GM19455 (cell line): ENCODE measurements at regions not wholly inside any gene's neighbourhood (a gene's known extent, or its start where the extent isn't known, plus 50 kb on each side); places are given as distances from the start of the nearest gene placed in this dataset.

Source experiments
- ATAC-seq: cut with Tn5 transposase; IDR thresholded peaks from one replicate; pipeline ENCODE4 v1.9.1; 2021; ENCODE audit not compliant: unreplicated experiment

DNA sequence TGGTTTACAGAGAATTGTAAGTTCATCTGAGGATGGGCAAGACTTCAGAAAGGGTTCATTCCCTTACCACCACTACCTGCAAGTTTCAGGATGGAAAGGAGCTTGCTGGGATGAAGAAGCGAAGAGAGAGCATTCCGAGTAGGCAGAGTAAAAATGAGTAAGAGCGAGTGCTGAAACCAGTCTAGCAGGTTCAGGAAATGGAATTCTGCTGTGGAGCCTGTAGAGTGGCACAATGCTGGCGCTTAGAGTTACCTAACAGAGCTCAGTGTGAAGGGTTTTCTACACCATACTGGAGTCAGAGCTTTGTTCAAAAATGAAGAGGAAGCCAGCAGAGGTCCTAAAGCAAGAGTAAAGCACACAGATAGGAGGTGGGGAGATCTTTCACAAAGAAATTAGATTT lies 179.2 kb upstream of the ZC3H12C start:
- no peak for ATAC-seq

DNA sequence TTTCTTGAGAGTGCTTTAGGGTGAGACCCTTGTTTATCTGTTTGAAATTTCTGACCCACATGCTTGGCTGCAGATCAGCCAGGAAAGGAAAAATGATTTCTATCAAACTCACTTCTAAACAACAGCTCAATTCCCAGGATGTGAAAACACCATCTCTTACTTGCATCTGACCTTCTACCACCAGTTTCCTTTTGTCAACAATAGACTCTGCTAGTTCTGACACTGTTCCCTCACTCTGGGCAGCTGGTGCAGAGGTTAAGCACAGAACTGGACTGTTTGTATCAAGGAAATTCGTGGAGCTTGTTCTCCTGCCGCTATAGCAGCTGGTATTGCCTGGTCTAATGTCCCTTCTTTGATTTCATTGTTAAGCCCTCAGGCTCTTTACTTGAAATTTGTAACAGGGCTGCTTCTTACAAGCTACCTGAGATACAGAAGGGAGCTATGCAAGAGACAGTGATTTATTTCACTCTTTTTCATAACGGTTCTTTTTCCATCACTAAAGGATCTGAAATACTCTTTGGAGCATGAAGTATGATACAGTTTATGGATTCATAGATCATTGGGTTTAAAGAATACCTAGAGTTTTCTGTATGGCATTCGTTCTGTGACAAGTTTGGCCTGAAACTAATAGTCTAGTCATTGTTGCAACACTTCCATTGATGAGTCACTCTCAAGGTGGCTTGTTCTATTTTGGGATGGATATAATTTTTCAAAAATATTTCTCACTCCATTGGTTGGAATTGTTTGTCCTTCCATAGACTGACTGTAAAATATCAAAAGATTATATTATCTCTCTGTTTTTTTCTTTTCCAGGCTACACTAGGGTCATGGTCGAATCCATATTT lies 178.2 kb upstream of the ZC3H12C start:
- no peak for ATAC-seq

DNA sequence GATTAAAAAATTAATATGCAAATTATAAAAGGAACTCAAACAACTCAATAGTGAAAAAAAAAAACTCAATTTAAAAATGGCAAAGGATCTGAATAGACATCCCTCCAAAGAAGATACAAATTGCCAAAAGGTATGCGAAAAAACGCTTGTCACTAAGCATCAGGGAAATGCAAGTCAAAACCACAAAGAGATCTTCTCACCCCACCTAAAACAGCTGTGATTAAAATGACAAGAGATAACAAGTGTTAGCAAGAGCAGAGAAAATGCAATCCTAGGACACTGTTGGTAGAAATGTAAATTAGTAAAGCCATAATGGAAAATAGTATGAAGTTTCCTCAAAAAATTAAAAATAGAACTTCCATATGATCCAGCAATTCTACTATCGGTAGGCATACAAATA lies 166.3 kb upstream of the ZC3H12C start:
- ATAC-seq = no peak

DNA sequence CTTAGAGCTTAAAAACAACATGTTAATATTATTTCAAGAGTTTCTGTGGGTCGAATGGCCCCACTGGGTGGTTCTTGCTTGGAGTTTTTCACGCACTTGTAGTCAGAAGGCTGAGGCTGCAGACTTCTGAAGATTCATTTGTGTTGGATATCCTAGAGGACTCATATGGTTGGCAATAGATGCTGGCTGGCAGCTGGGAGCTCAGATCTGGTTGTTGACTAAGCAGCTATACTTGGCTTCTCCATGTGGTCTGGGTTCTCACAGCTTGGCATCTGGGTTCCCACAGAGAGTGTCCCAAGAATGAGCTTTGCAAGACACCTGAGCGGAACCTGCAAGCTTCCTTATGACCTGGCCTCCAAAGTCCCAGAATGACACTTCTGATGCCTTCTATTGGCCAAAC lies 163.9 kb upstream of the ZC3H12C start:
- ATAC-seq = no peak

DNA sequence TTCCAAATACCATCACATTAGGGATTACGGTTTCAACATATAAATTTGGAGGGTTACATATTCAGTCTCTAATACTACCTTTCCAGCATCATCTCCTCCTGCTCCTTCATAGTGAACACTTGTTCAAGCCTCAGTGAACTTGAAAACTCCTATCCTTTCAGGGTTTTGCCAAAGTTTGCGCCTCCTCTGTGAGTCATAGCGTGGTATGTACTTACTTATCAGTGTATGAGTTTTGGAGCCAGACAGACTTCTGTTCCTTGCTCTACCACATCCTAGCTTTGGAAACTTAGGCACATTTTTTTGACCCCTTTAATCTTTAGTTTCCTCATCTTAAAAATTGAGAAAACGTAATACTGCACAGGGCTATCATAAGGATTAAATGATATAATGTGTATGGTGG lies 160.1 kb upstream of the ZC3H12C start:
- ATAC-seq = no peak

DNA sequence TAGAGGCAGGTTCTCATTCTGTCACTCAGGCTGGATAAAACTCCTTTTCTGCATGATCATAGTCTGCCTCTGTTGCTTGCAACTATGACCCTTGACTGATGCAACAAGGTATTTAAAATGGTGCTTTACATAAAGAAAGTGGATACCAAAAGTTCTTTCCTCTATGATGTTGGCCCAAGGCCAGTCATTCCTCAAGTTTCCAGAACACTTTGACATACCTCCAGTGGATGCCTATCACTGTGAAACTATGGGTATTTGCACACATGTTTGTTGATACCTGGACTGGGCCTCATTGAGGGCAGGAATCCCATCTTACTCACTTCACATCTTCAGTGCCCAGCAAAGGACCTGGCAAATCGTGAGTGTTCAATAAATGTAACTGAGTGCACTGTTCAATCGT lies 159.0 kb upstream of the ZC3H12C start:
- ATAC-seq = no peak

DNA sequence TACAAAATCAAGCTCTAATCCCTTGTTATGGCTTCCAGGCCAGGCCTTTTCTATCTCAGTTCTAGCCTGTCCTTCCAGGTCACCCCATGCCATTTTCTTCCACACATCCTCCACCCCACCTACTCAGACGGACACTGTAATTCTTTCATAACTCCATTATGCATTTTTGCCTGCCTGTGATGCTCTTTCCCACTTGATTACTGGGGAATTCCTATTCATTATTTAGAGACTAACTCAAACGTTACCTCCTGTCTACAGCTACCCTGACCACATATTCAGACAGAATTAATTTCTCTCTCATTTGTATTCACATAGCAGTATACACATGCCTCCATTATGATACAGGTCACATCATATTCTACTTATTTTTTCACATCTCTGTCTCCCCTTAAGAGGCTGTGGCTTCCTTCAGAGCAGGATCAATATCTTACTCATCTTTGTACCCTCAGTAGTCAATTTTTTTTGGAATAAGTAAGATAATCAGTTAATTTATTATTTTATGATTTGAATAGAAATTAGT lies 156.5 kb upstream of the ZC3H12C start:
- no peak for ATAC-seq

DNA sequence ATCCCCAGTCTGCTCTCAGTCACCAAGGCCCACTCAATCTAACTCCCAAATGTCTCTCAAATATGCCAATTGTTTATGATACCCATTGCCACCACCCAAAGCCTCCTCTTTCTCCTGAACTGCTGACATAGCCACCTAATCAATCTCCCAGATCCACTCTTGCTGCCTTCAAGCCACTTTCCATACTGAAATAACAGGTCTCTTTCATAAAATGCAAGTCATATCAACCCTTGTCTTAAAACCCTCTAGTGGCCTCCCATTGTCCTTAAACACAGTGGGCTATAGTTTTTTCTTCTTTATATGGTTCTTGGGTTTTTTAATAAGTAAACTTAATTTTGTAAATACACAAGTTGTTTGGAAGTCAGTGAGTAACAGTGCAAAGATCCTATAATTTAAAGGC lies 155.2 kb upstream of the ZC3H12C start:
- ATAC-seq = no peak

DNA sequence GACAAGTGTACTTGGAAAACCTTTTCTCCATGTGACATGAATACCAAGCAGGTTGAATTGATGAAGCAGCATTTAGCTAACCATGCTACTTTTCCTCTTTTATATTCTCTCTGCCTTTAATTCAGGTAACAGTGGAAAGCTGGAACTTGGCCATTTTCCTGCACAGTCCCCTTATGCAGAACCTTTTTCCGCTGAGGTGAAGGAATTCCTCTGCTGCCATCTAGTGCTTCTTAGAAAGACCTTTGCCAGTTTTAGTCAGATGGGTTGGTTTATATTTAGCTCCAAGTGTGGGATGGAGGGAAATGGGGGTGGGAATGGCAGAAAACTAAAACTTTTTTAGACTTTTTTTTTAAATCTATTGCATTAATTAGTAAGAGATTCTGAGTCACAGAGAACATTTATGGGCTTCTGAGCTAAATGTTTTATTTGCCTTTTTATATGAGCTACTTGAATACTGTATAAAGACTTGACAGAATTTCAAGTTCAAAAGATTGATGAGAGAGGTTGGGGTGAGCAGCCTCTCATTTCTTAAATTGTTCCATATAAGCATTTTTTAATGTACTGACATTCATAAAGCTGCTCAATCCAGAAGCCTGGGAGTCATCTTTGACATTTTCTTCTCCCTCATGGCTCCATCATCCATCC lies 153.9 kb upstream of the ZC3H12C start:
- ATAC-seq = no peak

DNA sequence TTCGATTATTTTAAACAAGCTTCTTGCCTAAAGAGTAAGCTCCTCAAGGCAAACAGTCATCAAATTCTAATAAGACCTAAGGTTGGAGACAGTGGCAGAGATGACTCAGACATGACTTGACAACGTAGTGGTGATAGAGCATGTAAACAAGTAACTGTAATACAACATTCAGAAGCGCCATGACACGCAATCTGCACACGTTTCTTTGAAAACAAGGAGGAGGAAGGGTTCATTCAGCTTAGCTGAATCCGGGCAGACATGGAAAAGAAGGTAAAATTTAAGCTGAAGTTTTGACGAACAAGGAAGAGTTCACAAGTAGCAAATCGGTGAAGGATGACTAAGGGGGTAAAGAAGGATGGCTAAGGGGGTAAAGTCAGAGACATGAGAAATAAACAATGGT lies 152.4 kb upstream of the ZC3H12C start:
- no peak for ATAC-seq

DNA sequence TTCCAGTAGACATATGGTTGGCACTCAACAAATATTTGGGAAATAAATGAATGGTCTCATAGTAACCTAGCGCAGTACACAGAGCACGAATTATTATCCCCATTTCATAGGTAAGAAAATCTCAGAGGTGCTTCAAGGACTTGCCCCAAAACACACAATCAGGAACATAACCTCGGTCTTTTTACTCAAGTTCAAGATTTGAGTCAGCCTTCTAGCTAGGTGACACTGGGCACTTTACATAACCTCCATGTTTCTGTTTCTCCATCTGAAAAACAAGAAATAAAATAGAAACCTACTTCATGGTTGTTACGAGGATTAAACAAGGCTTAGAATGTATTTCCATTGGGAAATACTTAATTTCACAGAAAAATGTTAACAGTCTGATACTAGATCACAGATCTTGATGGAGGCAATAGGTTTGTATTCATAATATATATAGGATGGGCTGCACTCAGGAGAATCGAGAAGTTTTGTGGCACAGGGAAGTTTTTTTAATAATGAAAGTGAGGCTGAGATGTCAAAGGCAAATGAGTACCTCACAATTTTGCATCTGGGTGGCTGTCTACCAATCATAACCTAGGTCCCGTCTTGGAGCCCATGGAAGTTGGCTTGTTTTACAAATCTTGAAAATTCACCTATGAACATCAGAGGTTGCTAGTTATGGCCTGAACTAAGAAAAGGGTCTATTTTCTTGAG lies 147.4 kb upstream of the ZC3H12C start:
- peak; percentile 77 for ATAC-seq

DNA sequence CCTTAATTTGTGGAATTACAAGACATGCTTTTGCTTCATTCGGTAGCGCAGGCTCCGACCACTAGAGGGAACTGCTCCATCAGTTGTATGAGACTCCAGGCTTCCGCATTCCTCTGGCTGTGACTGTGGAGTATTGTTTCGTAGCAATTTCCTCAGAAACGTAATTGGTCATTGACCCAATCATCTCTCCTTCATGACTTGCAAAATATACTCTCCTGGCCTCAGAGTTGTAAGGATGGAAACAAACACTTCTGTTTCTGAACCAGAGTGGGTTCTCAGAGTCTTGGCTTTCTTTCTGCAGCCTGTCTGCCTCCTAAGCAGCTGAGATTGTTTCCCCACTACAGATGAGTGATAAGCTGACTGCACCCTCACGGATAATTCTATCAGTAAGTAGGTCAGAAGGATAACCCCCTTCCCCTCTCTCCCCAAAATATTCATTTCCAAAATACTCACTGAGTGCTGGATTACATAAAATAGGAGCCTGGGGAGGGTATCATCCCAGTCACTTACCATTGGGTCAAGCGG lies 146.8 kb upstream of the ZC3H12C start:
- peak; percentile 89 for ATAC-seq

DNA sequence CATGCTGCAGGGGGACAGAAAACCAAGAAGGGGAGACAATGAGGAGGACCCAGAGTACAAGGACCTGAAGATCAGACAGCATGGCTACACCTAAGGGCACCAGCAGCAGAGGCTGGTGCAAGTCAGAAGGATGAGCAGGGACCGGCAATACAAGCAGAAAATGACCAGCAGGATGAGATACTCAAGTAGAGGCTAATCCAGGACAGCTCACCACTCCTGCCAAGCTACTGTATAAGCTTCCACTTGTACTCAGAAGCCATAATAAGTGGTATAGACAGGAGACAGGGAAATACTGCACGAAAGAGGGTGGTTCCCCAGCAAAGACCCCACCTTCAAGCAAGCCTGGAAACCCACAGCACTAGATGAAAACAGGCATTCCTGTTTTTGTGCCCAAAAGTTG lies 138.7 kb upstream of the ZC3H12C start:
- no peak for ATAC-seq

DNA sequence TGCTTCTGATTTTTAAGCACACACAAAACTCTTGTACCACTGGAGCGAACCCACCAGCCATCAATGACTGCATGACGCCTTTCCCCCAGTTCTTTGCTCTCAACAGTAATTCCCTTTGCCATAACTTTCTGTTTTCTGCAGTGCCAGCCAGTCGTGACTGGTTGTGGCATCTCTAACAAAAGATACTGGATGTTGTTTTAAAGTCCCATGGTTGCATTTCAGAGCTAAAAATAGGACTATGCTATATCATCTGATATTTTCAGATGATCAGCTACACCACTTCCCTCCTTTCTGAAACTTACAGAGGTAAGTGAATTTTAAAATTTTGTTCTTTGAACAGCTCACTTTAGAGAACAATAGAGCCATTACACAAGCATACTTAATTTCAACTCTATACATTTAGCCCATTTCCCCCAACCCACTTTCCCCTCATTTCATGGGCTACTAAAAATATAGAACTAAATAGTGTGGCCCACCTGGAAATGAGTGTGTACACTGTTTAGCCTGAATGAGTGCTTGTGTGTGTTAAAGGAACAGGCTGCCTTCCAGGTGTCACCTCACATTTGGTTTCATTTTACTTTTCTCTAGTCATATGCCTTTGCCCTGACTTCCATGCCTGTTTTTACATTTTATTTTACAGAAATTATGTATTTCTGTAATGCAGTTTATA lies 136.9 kb upstream of the ZC3H12C start:
- ATAC-seq = peak; percentile 88

DNA sequence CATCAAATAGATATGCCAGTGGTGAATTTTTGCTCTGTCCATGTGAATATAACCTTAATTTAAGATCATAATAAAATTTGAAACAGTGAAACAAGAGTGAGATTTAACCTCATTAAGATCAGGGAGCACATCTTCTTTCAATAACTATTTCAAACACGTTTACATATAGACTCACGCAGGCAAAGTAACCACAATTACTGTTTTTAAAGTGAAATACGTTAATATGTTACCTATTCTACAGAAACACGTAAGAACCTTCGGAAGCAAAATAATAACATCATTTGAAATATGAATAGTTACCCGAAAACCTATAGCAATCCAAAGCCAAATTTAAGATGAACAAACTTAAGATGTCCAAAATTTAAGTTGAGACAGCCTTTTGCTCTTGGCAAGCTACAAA lies 136.2 kb upstream of the ZC3H12C start:
- ATAC-seq = no peak

DNA sequence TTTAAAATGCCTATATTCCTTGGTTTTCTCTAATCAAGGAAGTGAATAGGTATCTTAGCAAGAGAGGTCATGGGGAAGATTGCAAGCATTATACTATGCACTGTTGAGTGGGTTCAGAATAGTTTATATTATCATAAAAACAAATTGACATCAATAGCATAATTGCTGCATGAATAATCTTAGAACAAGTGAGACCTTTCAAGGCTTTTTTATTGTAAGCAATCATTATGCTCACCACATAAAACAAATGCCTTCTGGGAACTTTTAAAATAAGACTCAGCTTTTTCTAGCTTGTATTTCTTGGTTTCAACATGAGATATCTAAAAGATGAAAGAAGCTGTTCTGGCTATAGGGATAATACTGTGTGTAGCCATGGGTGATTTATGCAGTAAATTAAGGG lies 135.6 kb upstream of the ZC3H12C start:
- ATAC-seq = no peak

DNA sequence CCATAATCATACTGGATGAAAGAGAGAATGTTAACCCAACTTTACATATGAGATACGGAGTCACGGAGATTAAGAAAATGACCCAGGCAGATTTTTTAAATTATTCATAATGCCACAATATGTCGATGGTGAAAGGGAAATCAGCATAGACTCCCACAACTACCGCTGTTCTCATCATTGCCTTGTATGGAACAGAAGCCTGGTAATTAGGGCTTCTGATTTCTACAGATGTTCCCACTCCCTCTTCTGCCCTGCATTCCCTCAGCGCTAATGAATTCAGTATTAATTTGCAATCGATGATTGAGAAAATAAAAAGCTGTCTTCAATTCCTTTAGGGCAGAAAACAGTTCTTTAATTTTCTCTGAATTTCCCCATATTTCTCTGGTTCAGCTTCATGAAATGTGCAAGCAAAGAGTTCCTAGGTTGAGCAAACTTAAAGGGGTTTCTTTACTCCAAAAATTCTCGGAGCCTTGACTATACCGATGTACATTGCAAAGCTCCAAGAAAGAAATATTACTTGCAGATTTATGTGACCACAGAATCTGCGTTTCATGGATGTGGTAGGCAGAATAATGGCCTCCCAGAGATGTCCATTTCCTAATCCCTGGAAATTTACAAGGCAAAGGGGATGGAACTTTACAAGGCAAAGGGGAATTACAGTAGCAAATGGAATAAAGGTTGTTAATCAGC lies 134.9 kb upstream of the ZC3H12C start:
- ATAC-seq = no peak

DNA sequence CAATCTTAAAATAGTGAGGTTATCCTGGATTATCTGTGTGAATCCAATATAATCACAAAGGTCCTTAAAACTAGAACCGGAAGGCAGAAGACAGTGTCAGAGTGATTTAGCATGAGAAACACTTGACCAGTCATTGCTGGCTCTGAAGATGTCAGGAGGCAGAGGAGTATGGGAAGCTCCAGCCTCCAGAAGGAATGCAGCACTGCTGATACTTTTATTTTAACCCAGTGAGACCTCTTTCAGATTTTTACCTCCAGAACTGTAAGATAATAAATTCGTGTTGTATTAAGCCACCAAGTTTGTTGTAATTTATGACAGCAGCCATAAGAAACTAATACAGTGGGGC lies 134.4 kb upstream of the ZC3H12C start:
- ATAC-seq = no peak

DNA sequence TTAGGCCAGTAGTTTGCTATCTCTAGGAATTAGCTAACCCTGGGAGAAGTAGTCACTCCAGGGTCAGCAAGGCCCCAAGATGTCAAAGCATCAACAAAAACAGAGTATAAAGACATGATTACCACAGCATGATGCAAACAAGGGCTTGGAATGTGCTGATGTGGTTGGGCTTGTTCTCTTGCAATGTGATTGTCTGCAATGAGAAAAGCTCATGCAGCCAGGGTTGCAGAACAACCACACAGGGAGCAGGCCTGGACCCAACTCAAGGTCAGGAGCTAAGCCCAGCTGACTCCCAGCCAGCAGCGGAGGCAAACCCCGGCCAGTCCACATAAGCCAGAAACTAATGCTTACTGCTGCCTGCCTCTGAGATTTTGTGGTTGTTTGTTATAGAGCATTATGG lies 132.4 kb upstream of the ZC3H12C start:
- no peak for ATAC-seq

DNA sequence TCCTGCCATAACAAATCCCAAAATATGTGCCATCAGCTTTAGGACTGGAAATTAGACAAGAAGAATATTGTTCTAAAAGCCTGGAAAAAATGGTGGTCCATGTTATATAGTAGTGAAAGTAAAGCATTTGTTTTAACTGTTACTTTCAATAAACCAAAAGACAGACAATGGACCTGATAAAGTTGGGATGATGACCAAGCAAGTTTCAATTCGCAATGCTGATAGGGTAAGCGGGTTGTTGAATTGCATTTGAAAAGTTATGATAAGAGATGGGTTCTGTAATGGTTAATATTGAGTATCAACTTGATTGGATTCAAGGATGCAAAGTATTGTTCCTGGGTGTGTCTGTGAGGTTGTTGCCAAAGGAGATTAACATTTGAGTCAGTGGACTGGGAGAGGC lies 131.9 kb upstream of the ZC3H12C start:
- no peak for ATAC-seq

DNA sequence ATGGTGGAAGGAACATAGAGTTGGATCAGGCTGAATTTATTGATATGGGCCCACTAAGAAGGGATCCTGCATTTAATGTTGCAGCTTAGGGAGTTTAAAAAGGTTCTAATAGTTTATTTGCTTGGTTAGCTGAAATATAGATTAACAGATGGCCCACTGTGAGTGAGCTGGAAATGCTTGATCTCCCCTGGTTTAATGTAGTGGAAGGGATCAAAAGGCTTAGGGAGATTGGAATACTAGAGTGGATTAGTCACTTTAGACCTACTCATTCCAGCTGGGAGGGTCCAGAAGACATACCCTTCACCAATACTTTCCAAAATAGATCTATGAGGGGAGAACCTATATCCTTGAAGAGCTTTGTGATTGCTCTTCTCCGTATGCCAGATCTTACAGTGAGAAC lies 130.1 kb upstream of the ZC3H12C start:
- no peak for ATAC-seq
